ENCODE measurements at regions not wholly inside any gene's neighbourhood (a gene's known extent, or its start where the extent isn't known, plus 50 kb on each side); places are given as distances from the start of the nearest gene placed in this dataset.
"Not testable (repeated sequence)": the region's sequence is repeated elsewhere in the genome, so short reads cannot be mapped to it uniquely, and the experiment has no call there.

- Histone ChIP-seq H3K27ac (no peak overlapping the region), H3K36me3 (no peaks in the 10 kb centered on the region), H3K9me3 (peaks cover 0 to 13% (median 3%) of the 10 kb centered on the region in 8 donors), H3K27me3 (replicated peaks in 1 of 7) (no peaks in the 10 kb centered on the region), H3K4me1 (no peaks in the 10 kb centered on the region), H3K4me3 (no peak overlapping the region)
- intact Hi-C loops (cut with DNase I; ENCODE audit: low total_unique reads), result no loop called here
- TF ChIP-seq POLR2AphosphoS5 (IDR thresholded peaks at IDR 0.05) (no peak), POLR2A (IDR thresholded peaks at IDR 0.05) (no peak)
- TF ChIP-seq, protein P1, sequence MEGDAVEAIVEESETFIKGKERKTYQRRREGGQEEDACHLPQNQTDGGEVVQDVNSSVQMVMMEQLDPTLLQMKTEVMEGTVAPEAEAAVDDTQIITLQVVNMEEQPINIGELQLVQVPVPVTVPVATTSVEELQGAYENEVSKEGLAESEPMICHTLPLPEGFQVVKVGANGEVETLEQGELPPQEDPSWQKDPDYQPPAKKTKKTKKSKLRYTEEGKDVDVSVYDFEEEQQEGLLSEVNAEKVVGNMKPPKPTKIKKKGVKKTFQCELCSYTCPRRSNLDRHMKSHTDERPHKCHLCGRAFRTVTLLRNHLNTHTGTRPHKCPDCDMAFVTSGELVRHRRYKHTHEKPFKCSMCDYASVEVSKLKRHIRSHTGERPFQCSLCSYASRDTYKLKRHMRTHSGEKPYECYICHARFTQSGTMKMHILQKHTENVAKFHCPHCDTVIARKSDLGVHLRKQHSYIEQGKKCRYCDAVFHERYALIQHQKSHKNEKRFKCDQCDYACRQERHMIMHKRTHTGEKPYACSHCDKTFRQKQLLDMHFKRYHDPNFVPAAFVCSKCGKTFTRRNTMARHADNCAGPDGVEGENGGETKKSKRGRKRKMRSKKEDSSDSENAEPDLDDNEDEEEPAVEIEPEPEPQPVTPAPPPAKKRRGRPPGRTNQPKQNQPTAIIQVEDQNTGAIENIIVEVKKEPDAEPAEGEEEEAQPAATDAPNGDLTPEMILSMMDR (IDR thresholded peaks at IDR 0.05 in 8 of 11, conservative IDR thresholded peaks at IDR 0.05 in 3 of 11), result no peak
- WGBS, 5 donors, result 60 to 83% (median 69%) methylated on average over 3 of the region's 3 CpGs
- DNase-seq, result no peak
These were observed 1026.1 kb downstream of the SLC6A15 start for GRCh38 chr12:83886479-83886878.

DNA sequence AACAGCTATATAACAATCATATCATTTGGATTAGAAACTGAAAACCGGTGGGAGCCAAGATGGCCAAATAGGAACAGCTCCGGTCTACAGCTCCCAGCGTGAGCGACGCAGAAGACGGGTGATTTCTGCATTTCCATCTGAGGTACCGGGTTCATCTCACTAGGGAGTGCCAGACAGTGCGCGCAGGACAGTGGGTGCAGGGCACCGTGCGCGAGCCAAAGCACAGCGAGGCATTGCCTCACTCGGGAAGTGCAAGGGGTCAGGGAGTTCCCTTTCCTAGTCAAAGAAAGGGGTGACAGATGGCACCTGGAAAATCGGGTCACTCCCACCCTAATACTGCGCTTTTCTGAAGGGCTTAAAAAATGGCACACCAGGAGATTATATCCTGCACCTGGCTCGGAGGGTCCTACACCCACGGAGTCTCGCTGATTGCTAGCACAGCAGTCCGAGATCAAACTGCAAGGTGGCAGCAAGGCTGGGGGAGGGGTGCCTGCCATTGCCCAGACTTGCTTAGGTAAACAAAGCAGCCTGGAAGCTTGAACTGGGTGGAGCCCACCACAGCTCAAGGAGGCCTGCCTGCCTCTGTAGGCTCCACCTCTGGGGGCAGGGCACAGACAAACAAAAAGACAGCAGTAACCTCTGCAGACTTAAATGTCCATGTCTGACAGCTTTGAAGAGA, 1041.5 kb downstream of the SLC6A15 start:
- H3K4me3 ChIP-seq; intact Hi-C loops (cut with DNase I; ENCODE audit: low total_unique reads); DNase-seq; H3K27me3 ChIP-seq (replicated peaks in 1 of 7); H3K36me3 ChIP-seq; H3K27ac ChIP-seq; H3K4me1 ChIP-seq: not testable (repeated sequence)
- WGBS, 5 donors, result 91 to 97% (median 93%) methylated on average over 19 to 20 of the region's 20 CpGs
- peaks cover 0 to 13% (median 0%) of the 10 kb centered on the region in 8 donors for H3K9me3 ChIP-seq

DNA sequence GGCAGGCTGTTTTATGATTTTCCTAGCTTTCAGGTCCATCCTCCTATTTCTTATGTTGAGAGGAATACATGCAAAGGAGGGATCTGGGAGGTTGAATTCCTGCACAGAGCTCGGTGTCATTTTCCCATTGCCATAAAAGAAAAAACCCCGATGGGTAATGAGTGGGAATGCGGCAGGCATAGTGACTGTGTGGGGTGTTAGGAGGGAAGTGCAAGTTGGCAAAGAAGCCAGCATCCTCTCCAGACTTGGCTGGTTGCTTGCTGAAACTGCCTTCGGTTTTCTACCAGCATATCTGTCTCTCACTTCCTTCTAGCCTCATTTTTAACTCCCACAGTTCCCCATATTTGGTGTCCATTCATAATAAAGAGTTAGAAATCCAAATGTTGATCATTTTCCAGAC, 1046.1 kb downstream of the SLC6A15 start:
- no peak for DNase-seq
- 61 to 70% (median 64%) methylated on average over 4 of the region's 4 CpGs for WGBS, 5 donors
- Histone ChIP-seq H3K27ac (no peak overlapping the region), H3K27me3 (replicated peaks in 1 of 7) (no peaks in the 10 kb centered on the region), H3K4me3 (no peak overlapping the region), H3K4me1 (no peaks in the 10 kb centered on the region), H3K9me3 (peaks cover 0 to 8% (median 0%) of the 10 kb centered on the region in 8 donors), H3K36me3 (no peaks in the 10 kb centered on the region)
- no peak for TF ChIP-seq POLR2AphosphoS5 (IDR thresholded peaks at IDR 0.05)
- TF ChIP-seq, protein P1 (IDR thresholded peaks at IDR 0.05 in 8 of 11, conservative IDR thresholded peaks at IDR 0.05 in 3 of 11), result no peak
- TF ChIP-seq POLR2A (IDR thresholded peaks at IDR 0.05), result no peak
- intact Hi-C loops (cut with DNase I; ENCODE audit: low total_unique reads), result no loop called here

GRCh38 chr12:83865431-83865830, 1047.2 kb downstream of the SLC6A15 start:
- Histone ChIP-seq H3K4me1 (no peaks in the 10 kb centered on the region), H3K27ac (no peak overlapping the region), H3K36me3 (no peaks in the 10 kb centered on the region), H3K9me3 (peaks cover 0 to 4% (median 0%) of the 10 kb centered on the region in 8 donors), H3K27me3 (replicated peaks in 1 of 7) (no peaks in the 10 kb centered on the region), H3K4me3 (no peak overlapping the region)
- TF ChIP-seq, protein P1 (IDR thresholded peaks at IDR 0.05 in 8 of 11, conservative IDR thresholded peaks at IDR 0.05 in 3 of 11), result no peak
- TF ChIP-seq POLR2AphosphoS5 (IDR thresholded peaks at IDR 0.05) (no peak), POLR2A (IDR thresholded peaks at IDR 0.05) (no peak)
- DNase-seq, result no peak
- 75 to 87% (median 83%) methylated on average over 1 of the region's 1 CpG for WGBS, 5 donors
- intact Hi-C loops (cut with DNase I; ENCODE audit: low total_unique reads), result no loop called here

Data from spleen (tissue), 11 donors.